B cell (primary cell): ENCODE measurements at regions not wholly inside any gene's neighbourhood (a gene's known extent, or its start where the extent isn't known, plus 50 kb on each side); places are given as distances from the start of the nearest gene placed in this dataset.

Experiments used
- ATAC-seq: fragments of 200-7000 bp; cut with Tn5 transposase; one replicate; pipeline ENCODE4 v1.10.0; 2021; ENCODE audit warnings: low read depth, mild to moderate bottlenecking, moderate number of reproducible peaks, moderate library complexity
- CTCF ChIA-PET: fragments of 350-600 bp; sonication (Branson Sonifier 250); formaldehyde crosslinking; loops from one replicate; lab custom pipeline; 2021; ENCODE audit warnings: antibody characterized with exemption, inconsistent platforms; lab: Charles Lee
- POLR2A ChIA-PET: fragments of 350-600 bp; sonication (Branson Sonifier 250); formaldehyde crosslinking; loops from one replicate; lab custom pipeline; 2021; ENCODE audit warnings: antibody characterized with exemption; lab: Charles Lee
- DNase-seq: peaks from one replicate; pipeline ENCODE4 v3.0.0; 2013
- H2AFZ ChIP-seq: 2 replicates; pipeline ENCODE4 v1.6.1; 2012; ENCODE audit warnings: mild to moderate bottlenecking, low read depth, low read length; ENCODE audit not compliant: insufficient read depth, poor library complexity, severe bottlenecking
- H3K27ac ChIP-seq, 2 donors: 1 replicate in 1 of 2; 2 replicates in 1 of 2; pipeline ENCODE4 v1.5.1; 2012 to 2013; ENCODE audit warnings: low read length in 2 of 2, mild to moderate bottlenecking in 2 of 2, moderate library complexity in 1 of 2
- H3K27me3 ChIP-seq, 4 experiments: fragments of 200-600 bp in 1 of 4; sonication (generic) in 1 of 4; replicated peaks in 1 of 4; 1 replicate in 2 of 4; 2 replicates in 2 of 4; pipeline versions ENCODE4 v1.6.1 to v1.7.0; 2013 to 2016; ENCODE audit warnings: low read length in 3 of 4, mild to moderate bottlenecking in 2 of 4, mixed read lengths in 1 of 4, moderate library complexity in 1 of 4; ENCODE audit not compliant: insufficient read depth in 4 of 4, control insufficient read depth in 3 of 4; ENCODE audit errors: control extremely low read depth in 1 of 4
- H3K36me3 ChIP-seq, 2 experiments: replicated peaks in 1 of 2; 1 replicate in 1 of 2; 2 replicates in 1 of 2; pipeline versions ENCODE4 v1.6.1 to v1.7.1; 2013; ENCODE audit warnings: low read length in 1 of 2; ENCODE audit not compliant: insufficient read depth in 2 of 2, control insufficient read depth in 1 of 2; ENCODE audit errors: control extremely low read depth in 1 of 2, extremely low read depth in 1 of 2
- H3K4me1 ChIP-seq, 2 donors: fragments of 200-600 bp in 1 of 2; sonication (generic) in 1 of 2; 1 replicate in 1 of 2; 2 replicates in 1 of 2; pipeline versions ENCODE4 v1.5.1 to v1.6.1; 2013 to 2017; ENCODE audit warnings: low read length in 2 of 2; ENCODE audit not compliant: control insufficient read depth in 2 of 2, insufficient read depth in 2 of 2
- H3K4me2 ChIP-seq: replicated peaks from 2 replicates; pipeline ENCODE3; 2012; ENCODE audit warnings: mild to moderate bottlenecking, low read depth, low read length; ENCODE audit not compliant: poor library complexity, severe bottlenecking
- H3K4me3 ChIP-seq, 5 experiments: fragments of 200-600 bp in 1 of 5; sonication (generic) in 1 of 5; 1 replicate in 3 of 5; 2 replicates in 2 of 5; pipeline versions ENCODE4 v1.5.1 to v1.7.0; 2011 to 2016; ENCODE audit warnings: low read length in 4 of 5, mild to moderate bottlenecking in 4 of 5, low read depth in 2 of 5, control low read depth in 1 of 5, moderate library complexity in 1 of 5; ENCODE audit not compliant: insufficient read depth in 1 of 5; ENCODE audit errors: control extremely low read depth in 1 of 5, extremely low read depth in 1 of 5
- H3K79me2 ChIP-seq: fragments of 200-600 bp; sonication (generic); one replicate; pipeline ENCODE4 v1.6.0; 2016; ENCODE audit warnings: low read length; ENCODE audit not compliant: control insufficient read depth, insufficient read depth
- H3K9ac ChIP-seq: fragments of 200-600 bp; sonication (generic); 2 replicates; pipeline ENCODE4 v1.6.1; 2017; ENCODE audit warnings: mild to moderate bottlenecking, low read length, moderate library complexity
- H3K9me3 ChIP-seq, 3 donors: one replicate each; pipeline versions ENCODE4 v1.6.1 to v1.7.1; 2013; ENCODE audit warnings: low read length in 2 of 3; ENCODE audit not compliant: control insufficient read depth in 2 of 3, insufficient read depth in 1 of 3; ENCODE audit errors: control extremely low read depth in 1 of 3
- H4K20me1 ChIP-seq: 2 replicates; pipeline ENCODE4 v1.6.0; 2012; ENCODE audit warnings: mild to moderate bottlenecking, low read length; ENCODE audit not compliant: insufficient read depth, control insufficient read depth, poor library complexity, severe bottlenecking
- H3K27ac Mint-ChIP-seq: one replicate; pipeline ENCODE4 v1.8.0; 2021; ENCODE audit warnings: mixed read lengths
- H3K27me3 Mint-ChIP-seq: one replicate; pipeline ENCODE4 v1.8.0; 2021; ENCODE audit warnings: mixed read lengths
- H3K4me1 Mint-ChIP-seq: one replicate; pipeline ENCODE4 v1.8.0; 2021; ENCODE audit warnings: mixed read lengths
- H3K4me3 Mint-ChIP-seq: one replicate; pipeline ENCODE4 v1.8.0; 2021; ENCODE audit warnings: mixed read lengths
- H3K9me3 Mint-ChIP-seq: one replicate; pipeline ENCODE4 v1.8.0; 2022; ENCODE audit warnings: mixed read lengths; ENCODE audit not compliant: insufficient read depth
- EZH2 ChIP-seq: IDR thresholded peaks from 2 replicates; pipeline ENCODE4 v1.6.1; 2012; ENCODE audit warnings: borderline replicate concordance, low read depth, mild to moderate bottlenecking, moderate library complexity, low read length; ENCODE audit not compliant: insufficient read depth, poor library complexity, severe bottlenecking
- WGBS: methylation state at CpG from one replicate; pipeline ENCODE4 v1.1.5; 2013; ENCODE audit warnings: missing lambda C conversion rate; ENCODE audit not compliant: insufficient coverage; 5-methylcytosine and 5-hydroxymethylcytosine counted together
- intact Hi-C: fragments of 100-400 bp; cut with micrococcal nuclease; formaldehyde crosslinking; loops from one replicate; pipeline ENCODE4 v1.10.0; 2022
- TF ChIP-seq, protein P1 (sequence below): fragments of 200-600 bp; IDR thresholded peaks from one replicate; pipeline ENCODE4 v1.8.0; 2022; ENCODE audit warnings: antibody characterized with exemption, mild to moderate bottlenecking

DNA sequence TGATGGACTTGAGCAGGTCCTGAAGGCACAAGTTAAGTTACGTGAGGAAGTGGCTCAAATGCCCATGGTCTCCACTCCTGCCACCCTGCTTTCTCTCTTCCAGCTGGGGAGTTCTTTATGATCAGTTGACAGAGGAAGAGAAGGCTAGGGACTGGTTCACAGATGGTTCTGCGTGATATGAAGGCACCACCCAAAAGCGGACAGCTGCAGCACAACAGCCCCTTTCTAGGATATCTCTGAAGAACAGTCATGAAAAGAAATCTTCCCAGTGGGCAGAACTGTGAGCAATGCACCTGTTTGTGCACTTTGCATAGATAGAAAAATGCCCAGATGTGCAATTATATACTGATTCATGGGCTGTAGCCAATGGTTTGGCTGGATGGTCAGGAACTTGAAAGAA lies 162.4 kb upstream of the FSCB start:
- ChIA-PET CTCF (no interaction called here), POLR2A (no interaction called here)
- DNase-seq (no peak), ATAC-seq (no peak)
- H3K27me3 ChIP-seq: no peaks in the 10 kb centered on the region
- no peaks in the 10 kb centered on the region for H3K36me3 ChIP-seq
- H4K20me1 ChIP-seq: no peaks in the 10 kb centered on the region
- no peak overlapping the region for H3K4me3 ChIP-seq
- H3K4me1 Mint-ChIP-seq: no peaks in the 10 kb centered on the region
- H3K27ac Mint-ChIP-seq: no peak overlapping the region
- no peaks in the 10 kb centered on the region for H3K4me1 ChIP-seq
- no peak overlapping the region for H3K4me3 Mint-ChIP-seq
- TF ChIP-seq, protein P1, sequence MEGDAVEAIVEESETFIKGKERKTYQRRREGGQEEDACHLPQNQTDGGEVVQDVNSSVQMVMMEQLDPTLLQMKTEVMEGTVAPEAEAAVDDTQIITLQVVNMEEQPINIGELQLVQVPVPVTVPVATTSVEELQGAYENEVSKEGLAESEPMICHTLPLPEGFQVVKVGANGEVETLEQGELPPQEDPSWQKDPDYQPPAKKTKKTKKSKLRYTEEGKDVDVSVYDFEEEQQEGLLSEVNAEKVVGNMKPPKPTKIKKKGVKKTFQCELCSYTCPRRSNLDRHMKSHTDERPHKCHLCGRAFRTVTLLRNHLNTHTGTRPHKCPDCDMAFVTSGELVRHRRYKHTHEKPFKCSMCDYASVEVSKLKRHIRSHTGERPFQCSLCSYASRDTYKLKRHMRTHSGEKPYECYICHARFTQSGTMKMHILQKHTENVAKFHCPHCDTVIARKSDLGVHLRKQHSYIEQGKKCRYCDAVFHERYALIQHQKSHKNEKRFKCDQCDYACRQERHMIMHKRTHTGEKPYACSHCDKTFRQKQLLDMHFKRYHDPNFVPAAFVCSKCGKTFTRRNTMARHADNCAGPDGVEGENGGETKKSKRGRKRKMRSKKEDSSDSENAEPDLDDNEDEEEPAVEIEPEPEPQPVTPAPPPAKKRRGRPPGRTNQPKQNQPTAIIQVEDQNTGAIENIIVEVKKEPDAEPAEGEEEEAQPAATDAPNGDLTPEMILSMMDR: no peak
- TF ChIP-seq EZH2: no peak
- intact Hi-C loops: no loop called here
- no peak overlapping the region for H2AFZ ChIP-seq
- 100% methylated on average over 2 of the region's 3 CpGs for WGBS
- H3K9me3 ChIP-seq: peaks cover 0 to 7% (median 0%) of the 10 kb centered on the region in 3 donors
- no peak overlapping the region for H3K27ac ChIP-seq
- no peak overlapping the region for H3K4me2 ChIP-seq
- peaks cover 2% of the 10 kb centered on the region for H3K9me3 Mint-ChIP-seq
- H3K27me3 Mint-ChIP-seq: no peaks in the 10 kb centered on the region
- no peak overlapping the region for H3K9ac ChIP-seq
- H3K79me2 ChIP-seq: no peaks in the 10 kb centered on the region

DNA sequence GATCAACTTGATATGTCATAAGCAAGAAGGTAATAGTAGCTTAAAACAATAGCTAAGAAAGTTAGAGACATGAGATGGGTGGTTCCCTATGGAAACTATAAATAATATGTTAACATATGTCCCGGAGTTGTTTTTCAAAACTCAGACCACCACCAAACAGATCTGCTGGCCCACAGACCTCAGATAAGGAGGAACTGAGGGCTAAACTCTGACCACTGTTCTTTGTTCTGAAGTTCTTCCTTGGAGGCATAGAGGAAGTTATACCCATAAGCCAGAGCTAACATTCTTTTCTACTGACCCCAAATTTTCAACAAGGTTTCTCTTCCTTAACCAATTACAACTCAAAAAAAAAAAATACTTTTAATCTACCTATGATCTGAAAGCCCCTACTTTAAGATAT lies 156.1 kb upstream of the FSCB start:
- no CpG with 5 or more reads among the region's 1 CpG for WGBS
- H3K4me3 ChIP-seq: no peak overlapping the region
- no peaks in the 10 kb centered on the region for H4K20me1 ChIP-seq
- ATAC-seq (no peak), DNase-seq (no peak)
- Mint-ChIP-seq H3K4me1 (peaks cover 8% of the 10 kb centered on the region), H3K27ac (no peak overlapping the region), H3K4me3 (no peak overlapping the region), H3K9me3 (no peaks in the 10 kb centered on the region), H3K27me3 (no peaks in the 10 kb centered on the region)
- ChIA-PET POLR2A (no interaction called here), CTCF (no interaction called here)
- H3K36me3 ChIP-seq: no peaks in the 10 kb centered on the region
- no peak overlapping the region for H2AFZ ChIP-seq
- H3K79me2 ChIP-seq: no peaks in the 10 kb centered on the region
- no peak overlapping the region for H3K9ac ChIP-seq
- no peak for TF ChIP-seq EZH2
- TF ChIP-seq, protein P1: no peak
- H3K9me3 ChIP-seq: no peaks in the 10 kb centered on the region
- H3K4me2 ChIP-seq: no peak overlapping the region
- H3K4me1 ChIP-seq: no peaks in the 10 kb centered on the region
- H3K27ac ChIP-seq: no peak overlapping the region
- intact Hi-C loops: no loop called here
- no peaks in the 10 kb centered on the region for H3K27me3 ChIP-seq
